B cell (primary cell): ENCODE measurements at regions not wholly inside any gene's neighbourhood (a gene's known extent, or its start where the extent isn't known, plus 50 kb on each side); places are given as distances from the start of the nearest gene placed in this dataset.

ENCODE experiments used
- ATAC-seq: fragments of 200-7000 bp; cut with Tn5 transposase; one replicate; pipeline ENCODE4 v1.10.0; 2021; ENCODE audit warnings: low read depth, mild to moderate bottlenecking, moderate number of reproducible peaks, moderate library complexity
- CTCF ChIA-PET: fragments of 350-600 bp; sonication (Branson Sonifier 250); formaldehyde crosslinking; loops from one replicate; lab custom pipeline; 2021; ENCODE audit warnings: antibody characterized with exemption, inconsistent platforms; lab: Charles Lee
- POLR2A ChIA-PET: fragments of 350-600 bp; sonication (Branson Sonifier 250); formaldehyde crosslinking; loops from one replicate; lab custom pipeline; 2021; ENCODE audit warnings: antibody characterized with exemption; lab: Charles Lee
- DNase-seq: peaks from one replicate; pipeline ENCODE4 v3.0.0; 2013
- H2AFZ ChIP-seq: 2 replicates; pipeline ENCODE4 v1.6.1; 2012; ENCODE audit warnings: mild to moderate bottlenecking, low read depth, low read length; ENCODE audit not compliant: insufficient read depth, poor library complexity, severe bottlenecking
- H3K27ac ChIP-seq, 2 donors: 1 replicate in 1 of 2; 2 replicates in 1 of 2; pipeline ENCODE4 v1.5.1; 2012 to 2013; ENCODE audit warnings: low read length in 2 of 2, mild to moderate bottlenecking in 2 of 2, moderate library complexity in 1 of 2
- H3K27me3 ChIP-seq, 4 experiments: fragments of 200-600 bp in 1 of 4; sonication (generic) in 1 of 4; replicated peaks in 1 of 4; 1 replicate in 2 of 4; 2 replicates in 2 of 4; pipeline versions ENCODE4 v1.6.1 to v1.7.0; 2013 to 2016; ENCODE audit warnings: low read length in 3 of 4, mild to moderate bottlenecking in 2 of 4, mixed read lengths in 1 of 4, moderate library complexity in 1 of 4; ENCODE audit not compliant: insufficient read depth in 4 of 4, control insufficient read depth in 3 of 4; ENCODE audit errors: control extremely low read depth in 1 of 4
- H3K36me3 ChIP-seq, 2 experiments: replicated peaks in 1 of 2; 1 replicate in 1 of 2; 2 replicates in 1 of 2; pipeline versions ENCODE4 v1.6.1 to v1.7.1; 2013; ENCODE audit warnings: low read length in 1 of 2; ENCODE audit not compliant: insufficient read depth in 2 of 2, control insufficient read depth in 1 of 2; ENCODE audit errors: control extremely low read depth in 1 of 2, extremely low read depth in 1 of 2
- H3K4me1 ChIP-seq, 2 donors: fragments of 200-600 bp in 1 of 2; sonication (generic) in 1 of 2; 1 replicate in 1 of 2; 2 replicates in 1 of 2; pipeline versions ENCODE4 v1.5.1 to v1.6.1; 2013 to 2017; ENCODE audit warnings: low read length in 2 of 2; ENCODE audit not compliant: control insufficient read depth in 2 of 2, insufficient read depth in 2 of 2
- H3K4me2 ChIP-seq: replicated peaks from 2 replicates; pipeline ENCODE3; 2012; ENCODE audit warnings: mild to moderate bottlenecking, low read depth, low read length; ENCODE audit not compliant: poor library complexity, severe bottlenecking
- H3K4me3 ChIP-seq, 5 experiments: fragments of 200-600 bp in 1 of 5; sonication (generic) in 1 of 5; 1 replicate in 3 of 5; 2 replicates in 2 of 5; pipeline versions ENCODE4 v1.5.1 to v1.7.0; 2011 to 2016; ENCODE audit warnings: low read length in 4 of 5, mild to moderate bottlenecking in 4 of 5, low read depth in 2 of 5, control low read depth in 1 of 5, moderate library complexity in 1 of 5; ENCODE audit not compliant: insufficient read depth in 1 of 5; ENCODE audit errors: control extremely low read depth in 1 of 5, extremely low read depth in 1 of 5
- H3K79me2 ChIP-seq: fragments of 200-600 bp; sonication (generic); one replicate; pipeline ENCODE4 v1.6.0; 2016; ENCODE audit warnings: low read length; ENCODE audit not compliant: control insufficient read depth, insufficient read depth
- H3K9ac ChIP-seq: fragments of 200-600 bp; sonication (generic); 2 replicates; pipeline ENCODE4 v1.6.1; 2017; ENCODE audit warnings: mild to moderate bottlenecking, low read length, moderate library complexity
- H3K9me3 ChIP-seq, 3 donors: one replicate each; pipeline versions ENCODE4 v1.6.1 to v1.7.1; 2013; ENCODE audit warnings: low read length in 2 of 3; ENCODE audit not compliant: control insufficient read depth in 2 of 3, insufficient read depth in 1 of 3; ENCODE audit errors: control extremely low read depth in 1 of 3
- H4K20me1 ChIP-seq: 2 replicates; pipeline ENCODE4 v1.6.0; 2012; ENCODE audit warnings: mild to moderate bottlenecking, low read length; ENCODE audit not compliant: insufficient read depth, control insufficient read depth, poor library complexity, severe bottlenecking
- H3K27ac Mint-ChIP-seq: one replicate; pipeline ENCODE4 v1.8.0; 2021; ENCODE audit warnings: mixed read lengths
- H3K27me3 Mint-ChIP-seq: one replicate; pipeline ENCODE4 v1.8.0; 2021; ENCODE audit warnings: mixed read lengths
- H3K4me1 Mint-ChIP-seq: one replicate; pipeline ENCODE4 v1.8.0; 2021; ENCODE audit warnings: mixed read lengths
- H3K4me3 Mint-ChIP-seq: one replicate; pipeline ENCODE4 v1.8.0; 2021; ENCODE audit warnings: mixed read lengths
- H3K9me3 Mint-ChIP-seq: one replicate; pipeline ENCODE4 v1.8.0; 2022; ENCODE audit warnings: mixed read lengths; ENCODE audit not compliant: insufficient read depth
- EZH2 ChIP-seq: IDR thresholded peaks from 2 replicates; pipeline ENCODE4 v1.6.1; 2012; ENCODE audit warnings: borderline replicate concordance, low read depth, mild to moderate bottlenecking, moderate library complexity, low read length; ENCODE audit not compliant: insufficient read depth, poor library complexity, severe bottlenecking
- WGBS: methylation state at CpG from one replicate; pipeline ENCODE4 v1.1.5; 2013; ENCODE audit warnings: missing lambda C conversion rate; ENCODE audit not compliant: insufficient coverage; 5-methylcytosine and 5-hydroxymethylcytosine counted together
- intact Hi-C: fragments of 100-400 bp; cut with micrococcal nuclease; formaldehyde crosslinking; loops from one replicate; pipeline ENCODE4 v1.10.0; 2022
- TF ChIP-seq, protein P1 (sequence below): fragments of 200-600 bp; IDR thresholded peaks from one replicate; pipeline ENCODE4 v1.8.0; 2022; ENCODE audit warnings: antibody characterized with exemption, mild to moderate bottlenecking

DNA sequence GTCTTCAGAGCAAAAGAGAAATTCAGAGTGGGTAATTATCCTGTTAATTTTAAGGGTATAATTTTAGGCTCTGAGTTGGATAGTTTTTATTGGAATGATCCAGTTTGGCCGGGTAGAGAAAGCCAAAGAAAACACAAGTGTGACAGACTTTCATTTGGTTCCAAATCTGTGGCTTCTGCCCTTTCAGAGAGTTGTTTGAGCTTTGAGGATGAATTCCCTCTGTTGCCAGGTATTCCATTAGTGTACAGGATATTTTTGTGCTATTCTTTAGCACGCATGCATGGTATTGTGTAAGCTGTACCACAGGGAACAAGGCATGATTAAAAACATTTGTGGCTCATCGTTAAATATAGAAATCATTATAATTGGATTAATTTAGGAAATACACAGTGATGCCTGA lies 384.4 kb downstream of the ADGRL2 start:
- no peaks in the 10 kb centered on the region for H3K27me3 Mint-ChIP-seq
- ChIA-PET CTCF (no interaction called here), POLR2A (no interaction called here)
- no peak overlapping the region for H3K27ac ChIP-seq
- WGBS, result 88% methylated on average over 1 of the region's 3 CpGs
- H3K27me3 ChIP-seq, result no peaks in the 10 kb centered on the region
- DNase-seq (no peak), ATAC-seq (no peak)
- no peak for TF ChIP-seq EZH2
- TF ChIP-seq, protein P1, sequence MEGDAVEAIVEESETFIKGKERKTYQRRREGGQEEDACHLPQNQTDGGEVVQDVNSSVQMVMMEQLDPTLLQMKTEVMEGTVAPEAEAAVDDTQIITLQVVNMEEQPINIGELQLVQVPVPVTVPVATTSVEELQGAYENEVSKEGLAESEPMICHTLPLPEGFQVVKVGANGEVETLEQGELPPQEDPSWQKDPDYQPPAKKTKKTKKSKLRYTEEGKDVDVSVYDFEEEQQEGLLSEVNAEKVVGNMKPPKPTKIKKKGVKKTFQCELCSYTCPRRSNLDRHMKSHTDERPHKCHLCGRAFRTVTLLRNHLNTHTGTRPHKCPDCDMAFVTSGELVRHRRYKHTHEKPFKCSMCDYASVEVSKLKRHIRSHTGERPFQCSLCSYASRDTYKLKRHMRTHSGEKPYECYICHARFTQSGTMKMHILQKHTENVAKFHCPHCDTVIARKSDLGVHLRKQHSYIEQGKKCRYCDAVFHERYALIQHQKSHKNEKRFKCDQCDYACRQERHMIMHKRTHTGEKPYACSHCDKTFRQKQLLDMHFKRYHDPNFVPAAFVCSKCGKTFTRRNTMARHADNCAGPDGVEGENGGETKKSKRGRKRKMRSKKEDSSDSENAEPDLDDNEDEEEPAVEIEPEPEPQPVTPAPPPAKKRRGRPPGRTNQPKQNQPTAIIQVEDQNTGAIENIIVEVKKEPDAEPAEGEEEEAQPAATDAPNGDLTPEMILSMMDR, result no peak
- intact Hi-C loops, result no loop called here
- no peak overlapping the region for H3K27ac Mint-ChIP-seq
- no peaks in the 10 kb centered on the region for H4K20me1 ChIP-seq
- H3K4me1 Mint-ChIP-seq, result no peaks in the 10 kb centered on the region
- no peak overlapping the region for H3K4me3 ChIP-seq
- no peaks in the 10 kb centered on the region for H3K9me3 ChIP-seq
- H3K4me3 Mint-ChIP-seq, result no peak overlapping the region
- no peaks in the 10 kb centered on the region for H3K9me3 Mint-ChIP-seq
- no peak overlapping the region for H3K4me2 ChIP-seq
- no peaks in the 10 kb centered on the region for H3K79me2 ChIP-seq
- no peak overlapping the region for H2AFZ ChIP-seq
- H3K9ac ChIP-seq, result no peak overlapping the region
- no peaks in the 10 kb centered on the region for H3K4me1 ChIP-seq
- no peaks in the 10 kb centered on the region for H3K36me3 ChIP-seq

DNA sequence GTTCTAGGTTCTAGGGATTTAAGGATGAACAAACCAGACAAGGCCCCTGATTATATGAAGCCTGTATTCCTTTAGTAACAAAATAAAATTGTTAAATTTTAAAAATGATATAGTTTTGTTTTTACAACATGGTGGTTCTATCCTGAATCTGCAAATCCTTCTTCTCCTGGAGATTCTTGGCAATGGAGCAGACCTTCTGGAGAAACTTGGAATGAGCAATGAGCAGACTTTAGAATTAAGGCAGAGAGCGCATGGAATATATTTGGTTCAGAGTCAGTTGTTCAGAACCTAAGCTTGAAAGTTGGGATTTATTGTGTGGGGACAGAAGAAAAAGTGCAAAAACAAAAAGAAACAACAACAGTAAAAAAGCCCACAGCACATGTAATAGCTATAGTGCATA lies 381.1 kb downstream of the ADGRL2 start:
- intact Hi-C loops, result no loop called here
- H3K4me1 ChIP-seq, result no peaks in the 10 kb centered on the region
- H3K4me2 ChIP-seq, result no peak overlapping the region
- H2AFZ ChIP-seq, result no peak overlapping the region
- Mint-ChIP-seq H3K27me3 (no peaks in the 10 kb centered on the region), H3K4me3 (no peak overlapping the region), H3K27ac (no peak overlapping the region), H3K9me3 (no peaks in the 10 kb centered on the region), H3K4me1 (no peaks in the 10 kb centered on the region)
- H3K27me3 ChIP-seq, result no peaks in the 10 kb centered on the region
- H3K27ac ChIP-seq, result no peak overlapping the region
- no CpG with 5 or more reads among the region's 1 CpG for WGBS
- TF ChIP-seq, protein P1, result no peak
- TF ChIP-seq EZH2, result no peak
- no peaks in the 10 kb centered on the region for H3K79me2 ChIP-seq
- DNase-seq, result no peak
- H3K36me3 ChIP-seq, result no peaks in the 10 kb centered on the region
- H3K9ac ChIP-seq, result no peak overlapping the region
- H3K9me3 ChIP-seq, result no peaks in the 10 kb centered on the region
- ChIA-PET POLR2A (no interaction called here), CTCF (no interaction called here)
- H4K20me1 ChIP-seq, result no peaks in the 10 kb centered on the region
- ATAC-seq, result no peak
- no peak overlapping the region for H3K4me3 ChIP-seq
